ENCODE measurements at regions not wholly inside any gene's neighbourhood (a gene's known extent, or its start where the extent isn't known, plus 50 kb on each side); places are given as distances from the start of the nearest gene placed in this dataset.

DNA sequence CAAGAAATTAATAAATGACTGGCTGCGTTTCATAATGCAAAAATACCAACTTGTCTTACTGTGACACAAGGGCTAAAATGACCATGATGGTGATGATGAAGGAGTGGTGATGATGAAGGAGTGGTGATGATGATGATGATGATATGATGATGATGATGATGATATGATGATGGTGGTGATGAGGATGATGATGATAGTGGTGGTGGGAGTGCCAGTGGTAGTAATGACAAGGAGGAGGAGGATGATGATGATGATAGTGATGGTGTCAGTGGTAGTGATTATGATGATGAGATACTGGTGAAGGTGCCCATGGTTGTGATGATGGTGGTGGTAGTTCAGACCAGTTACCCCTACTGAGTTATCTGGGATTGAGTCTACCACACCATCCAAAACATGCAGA lies 265.9 kb downstream of the FGFR2 start:
- Mint-ChIP-seq H3K36me3 (ENCODE audit: low read depth) (no peaks in the 10 kb centered on the region), H3K27ac (ENCODE audit: unreplicated experiment) (no peak overlapping the region), H3K4me3 (ENCODE audit: unreplicated experiment) (no peak overlapping the region), H3K9me3 (ENCODE audit: low read depth) (no peaks in the 10 kb centered on the region), H3K27me3 (ENCODE audit: low read depth) (no peaks in the 10 kb centered on the region), H3K4me1 (ENCODE audit: low read depth) (peaks cover 11% of the 10 kb centered on the region)
- DNase-seq (ENCODE audit: low spot score), result no peak
- TF ChIP-seq, protein P1, sequence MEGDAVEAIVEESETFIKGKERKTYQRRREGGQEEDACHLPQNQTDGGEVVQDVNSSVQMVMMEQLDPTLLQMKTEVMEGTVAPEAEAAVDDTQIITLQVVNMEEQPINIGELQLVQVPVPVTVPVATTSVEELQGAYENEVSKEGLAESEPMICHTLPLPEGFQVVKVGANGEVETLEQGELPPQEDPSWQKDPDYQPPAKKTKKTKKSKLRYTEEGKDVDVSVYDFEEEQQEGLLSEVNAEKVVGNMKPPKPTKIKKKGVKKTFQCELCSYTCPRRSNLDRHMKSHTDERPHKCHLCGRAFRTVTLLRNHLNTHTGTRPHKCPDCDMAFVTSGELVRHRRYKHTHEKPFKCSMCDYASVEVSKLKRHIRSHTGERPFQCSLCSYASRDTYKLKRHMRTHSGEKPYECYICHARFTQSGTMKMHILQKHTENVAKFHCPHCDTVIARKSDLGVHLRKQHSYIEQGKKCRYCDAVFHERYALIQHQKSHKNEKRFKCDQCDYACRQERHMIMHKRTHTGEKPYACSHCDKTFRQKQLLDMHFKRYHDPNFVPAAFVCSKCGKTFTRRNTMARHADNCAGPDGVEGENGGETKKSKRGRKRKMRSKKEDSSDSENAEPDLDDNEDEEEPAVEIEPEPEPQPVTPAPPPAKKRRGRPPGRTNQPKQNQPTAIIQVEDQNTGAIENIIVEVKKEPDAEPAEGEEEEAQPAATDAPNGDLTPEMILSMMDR (IDR thresholded peaks at IDR 0.05), result no peak

DNA sequence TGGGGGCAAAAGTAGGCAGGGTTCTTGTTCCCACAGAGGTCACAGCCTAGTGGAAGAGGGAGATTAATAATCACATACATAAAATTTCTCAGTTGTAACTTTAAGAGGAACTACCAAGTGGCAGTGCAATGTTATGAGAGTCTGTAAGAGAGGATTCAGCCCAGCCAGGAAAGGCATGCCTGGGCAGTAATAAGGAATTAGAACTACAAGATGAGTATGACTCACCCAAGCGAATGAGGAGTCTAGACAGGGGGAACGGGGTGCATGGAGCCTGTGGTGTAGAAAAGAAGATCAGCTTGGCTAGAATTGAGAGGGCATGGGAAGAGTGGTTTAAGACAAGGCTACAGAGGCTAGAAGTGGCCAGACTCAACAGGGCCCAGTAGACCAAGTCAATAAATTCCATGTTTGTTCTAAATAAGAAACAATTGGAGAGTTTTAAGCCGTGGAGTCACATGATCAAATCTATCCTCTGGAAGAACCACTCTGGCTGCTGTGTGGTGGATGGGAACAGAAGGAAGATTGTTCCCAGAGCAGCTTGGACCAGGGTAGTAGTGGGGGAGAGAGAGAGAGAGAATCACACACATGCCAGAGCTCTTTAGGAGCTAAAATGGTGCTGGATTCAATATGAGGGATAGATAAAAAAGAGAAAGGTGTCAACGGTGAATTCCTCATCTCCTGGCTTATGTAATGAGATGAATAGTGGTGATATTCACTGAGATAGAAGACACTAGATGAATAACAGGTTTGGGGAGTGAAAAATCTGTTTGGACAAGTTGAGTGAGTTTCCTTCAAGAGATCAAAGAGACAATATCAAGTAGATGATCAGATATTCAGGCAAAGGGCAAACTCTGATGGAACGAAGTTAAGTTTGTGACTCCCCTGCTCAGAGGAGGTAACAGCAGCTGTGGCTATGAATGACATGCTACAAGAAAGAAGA lies 265.1 kb downstream of the FGFR2 start:
- no peak overlapping the region for H3K4me3 Mint-ChIP-seq (ENCODE audit: unreplicated experiment)
- TF ChIP-seq, protein P1 (IDR thresholded peaks at IDR 0.05), result no peak
- DNase-seq (ENCODE audit: low spot score), result no peak
- peaks cover 11% of the 10 kb centered on the region for H3K4me1 Mint-ChIP-seq (ENCODE audit: low read depth)
- no peaks in the 10 kb centered on the region for H3K27me3 Mint-ChIP-seq (ENCODE audit: low read depth)
- no peaks in the 10 kb centered on the region for H3K36me3 Mint-ChIP-seq (ENCODE audit: low read depth)
- H3K27ac Mint-ChIP-seq (ENCODE audit: unreplicated experiment), result no peak overlapping the region
- H3K9me3 Mint-ChIP-seq (ENCODE audit: low read depth), result no peaks in the 10 kb centered on the region

DNA sequence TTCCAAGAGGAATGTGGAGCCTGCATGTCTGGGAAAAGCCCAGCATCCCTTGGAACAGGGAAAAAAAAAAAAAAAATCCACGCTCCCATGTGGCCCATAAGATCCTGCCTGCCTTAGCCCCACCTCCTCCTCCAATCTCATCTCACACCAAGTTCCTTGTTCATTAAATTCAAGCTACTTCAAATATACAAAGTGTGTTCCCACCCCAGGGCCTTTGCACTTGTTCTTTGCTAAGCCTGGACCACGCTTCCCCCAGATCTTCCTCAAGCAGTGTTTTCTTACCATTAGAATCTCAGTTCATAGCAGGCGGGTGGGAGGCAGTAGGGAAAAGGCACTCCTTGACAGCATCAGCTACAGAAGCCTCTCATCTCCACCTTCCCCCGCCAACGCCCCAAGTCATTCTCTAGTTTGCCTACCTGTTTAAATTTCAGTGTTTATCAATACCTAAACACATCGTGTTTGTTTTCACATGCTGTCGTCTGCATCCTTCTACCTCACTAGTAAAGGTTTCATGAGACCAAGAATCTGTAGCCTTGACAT lies 262.8 kb downstream of the FGFR2 start:
- TF ChIP-seq, protein P1 (IDR thresholded peaks at IDR 0.05), result no peak
- Mint-ChIP-seq H3K36me3 (ENCODE audit: low read depth) (no peaks in the 10 kb centered on the region), H3K4me1 (ENCODE audit: low read depth) (peaks cover 11% of the 10 kb centered on the region), H3K4me3 (ENCODE audit: unreplicated experiment) (no peak overlapping the region), H3K27me3 (ENCODE audit: low read depth) (peaks cover 5% of the 10 kb centered on the region), H3K27ac (ENCODE audit: unreplicated experiment) (no peak overlapping the region), H3K9me3 (ENCODE audit: low read depth) (no peaks in the 10 kb centered on the region)
- DNase-seq (ENCODE audit: low spot score), result no peak

DNA sequence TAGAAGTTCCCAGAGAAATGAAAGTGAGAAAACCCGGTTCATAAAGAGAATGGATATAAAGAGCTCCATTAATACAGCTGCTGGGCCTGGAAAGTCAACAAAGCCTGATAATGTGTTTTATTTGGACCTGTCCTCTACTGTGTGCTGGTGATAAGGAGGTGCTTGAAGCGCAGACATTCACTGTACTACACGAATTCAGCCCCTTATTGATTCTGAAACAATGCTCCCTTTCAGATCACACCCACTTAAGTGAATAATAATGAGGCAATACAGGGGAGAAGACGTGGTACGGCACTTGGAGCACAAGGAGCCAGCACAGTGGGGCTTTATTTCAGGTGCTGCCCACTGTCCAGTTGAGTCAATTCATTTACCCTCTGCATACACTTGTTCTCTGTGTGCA lies 260.8 kb downstream of the FGFR2 start:
- TF ChIP-seq, protein P1 (IDR thresholded peaks at IDR 0.05), result no peak
- Mint-ChIP-seq H3K4me1 (ENCODE audit: low read depth) (peaks cover 11% of the 10 kb centered on the region), H3K27ac (ENCODE audit: unreplicated experiment) (no peak overlapping the region), H3K36me3 (ENCODE audit: low read depth) (no peaks in the 10 kb centered on the region), H3K27me3 (ENCODE audit: low read depth) (peaks cover 11% of the 10 kb centered on the region), H3K4me3 (ENCODE audit: unreplicated experiment) (no peak overlapping the region), H3K9me3 (ENCODE audit: low read depth) (no peaks in the 10 kb centered on the region)
- no peak for DNase-seq (ENCODE audit: low spot score)

DNA sequence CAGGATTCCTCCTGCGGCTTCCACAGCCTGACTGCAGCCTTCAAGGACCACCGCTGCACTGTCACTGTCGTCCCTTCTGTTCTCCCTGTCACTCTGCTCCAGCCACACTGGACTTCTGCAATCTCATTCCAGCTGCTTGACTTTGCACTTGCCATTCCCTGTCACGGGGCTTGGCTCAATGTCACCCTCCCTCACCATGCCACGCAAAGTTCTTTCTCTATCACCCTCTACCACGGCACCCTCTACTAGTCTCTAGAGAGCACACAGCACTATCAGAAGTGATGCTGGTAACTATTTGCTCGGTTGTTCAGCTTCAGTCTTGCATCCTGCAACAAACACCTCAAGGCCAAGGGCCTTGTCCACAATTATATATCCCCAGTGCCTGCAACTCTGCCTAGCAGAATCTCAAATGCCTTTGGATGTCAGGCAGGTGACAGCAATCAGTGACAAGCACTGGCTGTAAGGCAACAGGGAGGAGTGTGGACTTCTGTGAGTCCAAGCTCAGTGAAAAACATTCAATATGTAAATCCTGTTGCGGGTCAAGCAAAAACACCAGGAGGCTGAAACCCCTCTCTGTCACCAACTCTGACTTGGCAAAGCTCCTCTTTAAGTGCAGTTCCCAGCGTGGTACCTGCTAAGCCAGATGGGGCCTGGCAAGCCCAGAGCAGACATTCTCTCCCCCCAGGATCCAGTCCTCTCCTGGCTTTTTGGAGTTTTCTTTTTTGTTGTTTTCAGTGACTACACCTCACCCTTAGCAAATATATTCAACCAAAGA lies 259.9 kb downstream of the FGFR2 start:
- Mint-ChIP-seq H3K4me3 (ENCODE audit: unreplicated experiment) (no peak overlapping the region), H3K36me3 (ENCODE audit: low read depth) (no peaks in the 10 kb centered on the region), H3K27me3 (ENCODE audit: low read depth) (peaks cover 11% of the 10 kb centered on the region), H3K9me3 (ENCODE audit: low read depth) (peaks cover 3% of the 10 kb centered on the region), H3K4me1 (ENCODE audit: low read depth) (peaks cover 11% of the 10 kb centered on the region), H3K27ac (ENCODE audit: unreplicated experiment) (no peak overlapping the region)
- TF ChIP-seq, protein P1 (IDR thresholded peaks at IDR 0.05), result no peak
- no peak for DNase-seq (ENCODE audit: low spot score)

Data from chondrocyte (in vitro differentiated cells).